PC-9 (cell line): ENCODE measurements at regions not wholly inside any gene's neighbourhood (a gene's known extent, or its start where the extent isn't known, plus 50 kb on each side); places are given as distances from the start of the nearest gene placed in this dataset.

Source experiments
- BruUV-seq: library from RNA; stranded (reverse); fragments of 400-500 nt; replicated peaks from 2 replicates; lab custom pipeline; 2021; lab: Mats Ljungman, UMichigan
- CTCF ChIA-PET: fragments of 300-600 bp; sonication (Branson Sonifier 250); formaldehyde crosslinking; loops from one replicate; lab custom pipeline; 2022; ENCODE audit warnings: antibody characterized with exemption; lab: Charles Lee
- POLR2A ChIA-PET: fragments of 300-600 bp; sonication (Branson Sonifier 250); formaldehyde crosslinking; loops from one replicate; lab custom pipeline; 2022; ENCODE audit warnings: antibody characterized with exemption; ENCODE audit not compliant: unreplicated experiment; lab: Charles Lee
- DNase-seq, 2 experiments: peaks; one replicate each; pipeline versions ENCODE4 v3.0.0 to v3.0.0-alpha.2; 2015 to 2022; ENCODE audit warnings: mixed read lengths in 1 of 2
- H2AFZ ChIP-seq: fragments of 200-600 bp; sonication (generic); 2 replicates; pipeline ENCODE4 v1.8.1; 2017; ENCODE audit warnings: antibody characterized with exemption
- H3F3A ChIP-seq: fragments of 200-600 bp; sonication (generic); 2 replicates; pipeline ENCODE4 v1.8.1; 2017; ENCODE audit warnings: antibody characterized with exemption, mild to moderate bottlenecking, low read depth; ENCODE audit not compliant: insufficient read depth
- H3K27ac ChIP-seq: fragments of 200-600 bp; sonication (generic); 2 replicates; pipeline ENCODE4 v1.6.1; 2016; ENCODE audit warnings: mixed run types
- H3K27me3 ChIP-seq: fragments of 200-600 bp; sonication (generic); 2 replicates; pipeline ENCODE4 v1.6.1; 2016; ENCODE audit warnings: low read depth, mixed run types; ENCODE audit not compliant: insufficient read depth
- H3K36me3 ChIP-seq: fragments of 200-600 bp; sonication (generic); 2 replicates; pipeline ENCODE4 v1.6.1; 2016; ENCODE audit warnings: low read depth, mixed run types
- H3K4me1 ChIP-seq: fragments of 200-600 bp; sonication (generic); replicated peaks from 2 replicates; pipeline ENCODE4 v1.6.1; 2016; ENCODE audit warnings: mixed run types; ENCODE audit not compliant: insufficient read depth
- H3K4me2 ChIP-seq: fragments of 200-600 bp; sonication (generic); 2 replicates; pipeline ENCODE4 v1.6.1; 2017; ENCODE audit warnings: mixed run types
- H3K4me3 ChIP-seq: fragments of 200-600 bp; sonication (generic); 2 replicates; pipeline ENCODE4 v1.6.1; 2016; ENCODE audit warnings: mixed run types
- H3K79me2 ChIP-seq: fragments of 200-600 bp; sonication (generic); 2 replicates; pipeline ENCODE4 v1.6.1; 2017; ENCODE audit warnings: low read depth, mixed run types
- H3K9me2 ChIP-seq: fragments of 200-600 bp; sonication (generic); 2 replicates; pipeline ENCODE4 v1.8.1; 2017; ENCODE audit warnings: mild to moderate bottlenecking; ENCODE audit not compliant: insufficient read depth
- H3K9me3 ChIP-seq: fragments of 200-600 bp; sonication (generic); 2 replicates; pipeline ENCODE4 v1.8.1; 2016; ENCODE audit warnings: low read depth; ENCODE audit not compliant: insufficient read depth
- H4K20me1 ChIP-seq: fragments of 200-600 bp; sonication (generic); 2 replicates; pipeline ENCODE4 v1.8.1; 2017; ENCODE audit not compliant: insufficient read depth
- CTCF ChIP-seq: fragments of 200-600 bp; sonication (generic); conservative IDR thresholded peaks from 2 replicates; pipeline ENCODE4 v1.6.1; 2017; ENCODE audit warnings: mixed run types, antibody characterized with exemption, mild to moderate bottlenecking, moderate library complexity
- EZH2 ChIP-seq: fragments of 200-600 bp; sonication (generic); IDR thresholded peaks from 2 replicates; pipeline ENCODE4 v1.8.0; 2017; ENCODE audit warnings: antibody characterized with exemption, low read depth
- intact Hi-C: fragments of 100-400 bp; cut with micrococcal nuclease; formaldehyde crosslinking; loops from one replicate; pipeline ENCODE4 v1.10.0; 2022; ENCODE audit not compliant: unreplicated experiment

- Histone ChIP-seq H3K4me2 (no peak overlapping the region), H3K79me2 (no peaks in the 10 kb centered on the region), H3K27me3 (peaks cover 63% of the 10 kb centered on the region), H3K9me3 (no peaks in the 10 kb centered on the region), H3K9me2 (no peaks in the 10 kb centered on the region), H3K4me1 (no peaks in the 10 kb centered on the region), H3K27ac (no peak overlapping the region), H2AFZ (no peak overlapping the region), H3K36me3 (no peaks in the 10 kb centered on the region), H4K20me1 (no peaks in the 10 kb centered on the region), H3K4me3 (no peak overlapping the region), H3F3A (no peaks in the 10 kb centered on the region)
- ChIA-PET CTCF (no interaction called here), POLR2A (no interaction called here)
- no TSS peak for BruUV-seq
- intact Hi-C loops = no loop called here
- no peak for TF ChIP-seq EZH2
- TF ChIP-seq CTCF = no peak
- no peak for DNase-seq
Measured at GRCh38 chr6:170030284-170030815, 260.5 kb downstream of the DLL1 start.

GRCh38 chr6:170029416-170030283, 261.2 kb downstream of the DLL1 start:
- Histone ChIP-seq H3F3A (no peaks in the 10 kb centered on the region), H3K9me3 (no peaks in the 10 kb centered on the region), H3K79me2 (no peaks in the 10 kb centered on the region), H3K27ac (no peak overlapping the region), H3K4me2 (no peak overlapping the region), H3K4me3 (no peak overlapping the region), H4K20me1 (no peaks in the 10 kb centered on the region), H3K9me2 (no peaks in the 10 kb centered on the region), H3K36me3 (no peaks in the 10 kb centered on the region), H2AFZ (no peak overlapping the region), H3K27me3 (peaks cover 56% of the 10 kb centered on the region), H3K4me1 (no peaks in the 10 kb centered on the region)
- POLR2A ChIA-PET = no interaction called here
- intact Hi-C loops = no loop called here
- no peak for DNase-seq
- TF ChIP-seq EZH2 = no peak
- TF ChIP-seq CTCF = no peak
- CTCF ChIA-PET = no interaction called here
- BruUV-seq = no TSS peak

GRCh38 chr6:170028629-170029345, 262.1 kb downstream of the DLL1 start:
- TF ChIP-seq CTCF (no peak), EZH2 (no peak)
- intact Hi-C loops = no loop called here

More at GRCh38 chr6:170028629-170029345, 262.1 kb downstream of the DLL1 start:
- Histone ChIP-seq H3K9me2 (no peaks in the 10 kb centered on the region), H3K4me2 (no peak overlapping the region), H3K79me2 (no peaks in the 10 kb centered on the region), H3K4me1 (no peaks in the 10 kb centered on the region), H3K4me3 (no peak overlapping the region), H3K27me3 (peaks cover 49% of the 10 kb centered on the region), H3K36me3 (no peaks in the 10 kb centered on the region), H2AFZ (no peak overlapping the region), H3K9me3 (no peaks in the 10 kb centered on the region), H4K20me1 (no peaks in the 10 kb centered on the region), H3K27ac (no peak overlapping the region), H3F3A (no peaks in the 10 kb centered on the region)
- no peak for DNase-seq
- no TSS peak for BruUV-seq
- CTCF ChIA-PET = no interaction called here
- POLR2A ChIA-PET = no interaction called here
